ENCODE measurements at regions not wholly inside any gene's neighbourhood (a gene's known extent, or its start where the extent isn't known, plus 50 kb on each side); places are given as distances from the start of the nearest gene placed in this dataset.

GRCh38 chr4:180571516-180572055 lies 1671.6 kb upstream of the TENM3 start:
- no peaks in the 10 kb centered on the region for H3K9me3 ChIP-seq (ENCODE audit: low read depth, low read length)
- no peaks in the 10 kb centered on the region for H3K36me3 ChIP-seq (ENCODE audit: insufficient read depth, low read length)
- no peak overlapping the region for H2AFZ ChIP-seq (ENCODE audit: low read length)
- no peak for DNase-seq (ENCODE audit: insufficient read length, low spot score, missing footprints)
- H3K27ac ChIP-seq (ENCODE audit: low read depth, low read length): no peak overlapping the region
- no peak overlapping the region for H3K4me3 ChIP-seq (ENCODE audit: insufficient read depth, low read length)
- H4K20me1 ChIP-seq (ENCODE audit: insufficient read depth, low read length): no peaks in the 10 kb centered on the region
- no peaks in the 10 kb centered on the region for H3K79me2 ChIP-seq (ENCODE audit: insufficient read depth, low read length)
- no peak for TF ChIP-seq CTCF (IDR thresholded peaks at IDR 0.05; ENCODE audit: extremely low read depth, low read depth, low read length)
- H3K4me1 ChIP-seq (ENCODE audit: insufficient read depth, low read length): no peaks in the 10 kb centered on the region
- no peaks in the 10 kb centered on the region for H3K27me3 ChIP-seq (ENCODE audit: insufficient read depth, low read length)
- H3K4me2 ChIP-seq (ENCODE audit: insufficient read depth, low read length): no peak overlapping the region

GRCh38 chr4:180578175-180578574 lies 1665.0 kb upstream of the TENM3 start:
- Histone ChIP-seq H3K4me3 (ENCODE audit: insufficient read depth, low read length) (no peak overlapping the region), H4K20me1 (ENCODE audit: insufficient read depth, low read length) (no peaks in the 10 kb centered on the region), H3K4me2 (ENCODE audit: insufficient read depth, low read length) (no peak overlapping the region), H3K27me3 (ENCODE audit: insufficient read depth, low read length) (no peaks in the 10 kb centered on the region), H3K4me1 (ENCODE audit: insufficient read depth, low read length) (no peaks in the 10 kb centered on the region), H3K79me2 (ENCODE audit: insufficient read depth, low read length) (no peaks in the 10 kb centered on the region), H2AFZ (ENCODE audit: low read length) (no peak overlapping the region), H3K27ac (ENCODE audit: low read depth, low read length) (no peak overlapping the region), H3K36me3 (ENCODE audit: insufficient read depth, low read length) (no peaks in the 10 kb centered on the region), H3K9me3 (ENCODE audit: low read depth, low read length) (no peaks in the 10 kb centered on the region)
- TF ChIP-seq CTCF (IDR thresholded peaks at IDR 0.05; ENCODE audit: extremely low read depth, low read depth, low read length): no peak
- DNase-seq (ENCODE audit: insufficient read length, low spot score, missing footprints): no peak

GRCh38 chr4:180581061-180581460 lies 1662.1 kb upstream of the TENM3 start:
- Histone ChIP-seq H3K4me3 (ENCODE audit: insufficient read depth, low read length) (no peak overlapping the region), H3K27ac (ENCODE audit: low read depth, low read length) (no peak overlapping the region), H3K4me1 (ENCODE audit: insufficient read depth, low read length) (no peaks in the 10 kb centered on the region), H3K79me2 (ENCODE audit: insufficient read depth, low read length) (no peaks in the 10 kb centered on the region), H3K27me3 (ENCODE audit: insufficient read depth, low read length) (no peaks in the 10 kb centered on the region), H3K9me3 (ENCODE audit: low read depth, low read length) (no peaks in the 10 kb centered on the region), H2AFZ (ENCODE audit: low read length) (no peak overlapping the region), H3K4me2 (ENCODE audit: insufficient read depth, low read length) (no peak overlapping the region), H4K20me1 (ENCODE audit: insufficient read depth, low read length) (no peaks in the 10 kb centered on the region), H3K36me3 (ENCODE audit: insufficient read depth, low read length) (no peaks in the 10 kb centered on the region)
- no peak for DNase-seq (ENCODE audit: insufficient read length, low spot score, missing footprints)
- TF ChIP-seq CTCF (IDR thresholded peaks at IDR 0.05; ENCODE audit: extremely low read depth, low read depth, low read length): no peak

- Histone ChIP-seq H3K4me3 (ENCODE audit: insufficient read depth, low read length) (no peak overlapping the region), H3K27me3 (ENCODE audit: insufficient read depth, low read length) (no peaks in the 10 kb centered on the region), H3K36me3 (ENCODE audit: insufficient read depth, low read length) (no peaks in the 10 kb centered on the region), H2AFZ (ENCODE audit: low read length) (no peak overlapping the region), H3K4me2 (ENCODE audit: insufficient read depth, low read length) (no peak overlapping the region), H3K27ac (ENCODE audit: low read depth, low read length) (no peak overlapping the region), H3K9me3 (ENCODE audit: low read depth, low read length) (no peaks in the 10 kb centered on the region), H4K20me1 (ENCODE audit: insufficient read depth, low read length) (no peaks in the 10 kb centered on the region), H3K4me1 (ENCODE audit: insufficient read depth, low read length) (no peaks in the 10 kb centered on the region), H3K79me2 (ENCODE audit: insufficient read depth, low read length) (no peaks in the 10 kb centered on the region)
- TF ChIP-seq CTCF (IDR thresholded peaks at IDR 0.05; ENCODE audit: extremely low read depth, low read depth, low read length): no peak
- DNase-seq (ENCODE audit: insufficient read length, low spot score, missing footprints): no peak
Observed at GRCh38 chr4:180587379-180587778, 1655.8 kb upstream of the TENM3 start.
